ENCODE measurements at regions not wholly inside any gene's neighbourhood (a gene's known extent, or its start where the extent isn't known, plus 50 kb on each side); places are given as distances from the start of the nearest gene placed in this dataset.
"Not testable (repeated sequence)": the region's sequence is repeated elsewhere in the genome, so short reads cannot be mapped to it uniquely, and the experiment has no call there.

GRCh38 chr3:27614592-27614991 lies 107.5 kb downstream of the EOMES start:
- Mint-ChIP-seq H3K9me3 (ENCODE audit: unreplicated experiment) (peaks cover 11% of the 10 kb centered on the region), H3K27ac (ENCODE audit: unreplicated experiment) (peak overlapping the region; percentile 85), H3K4me1 (ENCODE audit: unreplicated experiment) (peaks cover 30% of the 10 kb centered on the region), H3K36me3 (ENCODE audit: unreplicated experiment) (peaks cover 3% of the 10 kb centered on the region), H3K4me3 (ENCODE audit: unreplicated experiment) (no peak overlapping the region), H3K27me3 (ENCODE audit: unreplicated experiment) (no peaks in the 10 kb centered on the region)
- DNase-seq (ENCODE audit: extremely low spot score, unreplicated experiment): no peak
- TF ChIP-seq CTCF (IDR thresholded peaks at IDR 0.05): no peak

- Mint-ChIP-seq H3K4me3 (ENCODE audit: unreplicated experiment) (peak overlapping the region; percentile 32), H3K36me3 (ENCODE audit: unreplicated experiment) (peaks cover 3% of the 10 kb centered on the region), H3K27me3 (ENCODE audit: unreplicated experiment) (no peaks in the 10 kb centered on the region), H3K9me3 (ENCODE audit: unreplicated experiment) (peaks cover 11% of the 10 kb centered on the region), H3K27ac (ENCODE audit: unreplicated experiment) (peak overlapping the region; percentile 85), H3K4me1 (ENCODE audit: unreplicated experiment) (peaks cover 31% of the 10 kb centered on the region)
- no peak for DNase-seq (ENCODE audit: extremely low spot score, unreplicated experiment)
- TF ChIP-seq CTCF (IDR thresholded peaks at IDR 0.05): no peak
These were observed 108.2 kb downstream of the EOMES start for GRCh38 chr3:27613846-27614500.

- DNase-seq (ENCODE audit: extremely low spot score, unreplicated experiment): no peak
- peaks cover 44% of the 10 kb centered on the region for H3K4me1 Mint-ChIP-seq (ENCODE audit: unreplicated experiment)
- no peak overlapping the region for H3K4me3 Mint-ChIP-seq (ENCODE audit: unreplicated experiment)
- peaks cover 3% of the 10 kb centered on the region for H3K36me3 Mint-ChIP-seq (ENCODE audit: unreplicated experiment)
- H3K27ac Mint-ChIP-seq (ENCODE audit: unreplicated experiment): no peak overlapping the region
- peaks cover 11% of the 10 kb centered on the region for H3K9me3 Mint-ChIP-seq (ENCODE audit: unreplicated experiment)
- no peaks in the 10 kb centered on the region for H3K27me3 Mint-ChIP-seq (ENCODE audit: unreplicated experiment)
- no peak for TF ChIP-seq CTCF (IDR thresholded peaks at IDR 0.05)
These were observed 111.2 kb downstream of the EOMES start for GRCh38 chr3:27610800-27611525.

- TF ChIP-seq CTCF (IDR thresholded peaks at IDR 0.05): no peak
- DNase-seq (ENCODE audit: extremely low spot score, unreplicated experiment): no peak
- no peak overlapping the region for H3K27ac Mint-ChIP-seq (ENCODE audit: unreplicated experiment)
These were observed 114.8 kb downstream of the EOMES start for GRCh38 chr3:27607370-27607769.

GRCh38 chr3:27606537-27606936 lies 115.6 kb downstream of the EOMES start:
- H3K4me3 Mint-ChIP-seq (ENCODE audit: unreplicated experiment): no peak overlapping the region
- H3K9me3 Mint-ChIP-seq (ENCODE audit: unreplicated experiment): peaks cover 9% of the 10 kb centered on the region
- DNase-seq (ENCODE audit: extremely low spot score, unreplicated experiment): no peak
- peaks cover 2% of the 10 kb centered on the region for H3K36me3 Mint-ChIP-seq (ENCODE audit: unreplicated experiment)
- H3K27me3 Mint-ChIP-seq (ENCODE audit: unreplicated experiment): no peaks in the 10 kb centered on the region
- no peak for TF ChIP-seq CTCF (IDR thresholded peaks at IDR 0.05)
- H3K4me1 Mint-ChIP-seq (ENCODE audit: unreplicated experiment): peaks cover 24% of the 10 kb centered on the region
- no peak overlapping the region for H3K27ac Mint-ChIP-seq (ENCODE audit: unreplicated experiment)

More at GRCh38 chr3:27607370-27607769, 114.8 kb downstream of the EOMES start:
- Mint-ChIP-seq H3K4me1 (ENCODE audit: unreplicated experiment) (peaks cover 26% of the 10 kb centered on the region), H3K4me3 (ENCODE audit: unreplicated experiment) (no peak overlapping the region), H3K27me3 (ENCODE audit: unreplicated experiment) (no peaks in the 10 kb centered on the region), H3K9me3 (ENCODE audit: unreplicated experiment) (peaks cover 9% of the 10 kb centered on the region), H3K36me3 (ENCODE audit: unreplicated experiment) (peaks cover 2% of the 10 kb centered on the region)

GRCh38 chr3:27601311-27601710 lies 117.1 kb upstream of the SLC4A7 start:
- not testable (repeated sequence) for H3K36me3 Mint-ChIP-seq (ENCODE audit: unreplicated experiment); DNase-seq (ENCODE audit: extremely low spot score, unreplicated experiment)
- peaks cover 11% of the 10 kb centered on the region for H3K4me1 Mint-ChIP-seq (ENCODE audit: unreplicated experiment)

GRCh38 chr3:27599741-27600140 lies 115.6 kb upstream of the SLC4A7 start:
- not testable (repeated sequence) for H3K27ac Mint-ChIP-seq (ENCODE audit: unreplicated experiment); H3K36me3 Mint-ChIP-seq (ENCODE audit: unreplicated experiment); H3K9me3 Mint-ChIP-seq (ENCODE audit: unreplicated experiment); H3K27me3 Mint-ChIP-seq (ENCODE audit: unreplicated experiment); H3K4me3 Mint-ChIP-seq (ENCODE audit: unreplicated experiment); DNase-seq (ENCODE audit: extremely low spot score, unreplicated experiment)
- peaks cover 14% of the 10 kb centered on the region for H3K4me1 Mint-ChIP-seq (ENCODE audit: unreplicated experiment)

More at GRCh38 chr3:27601311-27601710, 117.1 kb upstream of the SLC4A7 start:
- H3K27ac Mint-ChIP-seq (ENCODE audit: unreplicated experiment); H3K27me3 Mint-ChIP-seq (ENCODE audit: unreplicated experiment); H3K9me3 Mint-ChIP-seq (ENCODE audit: unreplicated experiment); H3K4me3 Mint-ChIP-seq (ENCODE audit: unreplicated experiment): not testable (repeated sequence)

Measured in osteocyte (in vitro differentiated cells).